Stimulated activated CD4-positive, alpha-beta T cell treated with anti-CD3 and anti-CD28 coated beads, TNF-alpha, amount 100 ng/mL, for 1 hour (primary cell): ENCODE measurements at regions not wholly inside any gene's neighbourhood (a gene's known extent, or its start where the extent isn't known, plus 50 kb on each side); places are given as distances from the start of the nearest gene placed in this dataset.
"Not testable (repeated sequence)": the region's sequence is repeated elsewhere in the genome, so short reads cannot be mapped to it uniquely, and the experiment has no call there.

Experiments used
- DNase-seq, 3 donors: peaks; one replicate each; pipeline ENCODE4 v3.0.0-alpha.2; 2020; ENCODE audit warnings: low read depth in 3 of 3, low spot score in 1 of 3

DNA sequence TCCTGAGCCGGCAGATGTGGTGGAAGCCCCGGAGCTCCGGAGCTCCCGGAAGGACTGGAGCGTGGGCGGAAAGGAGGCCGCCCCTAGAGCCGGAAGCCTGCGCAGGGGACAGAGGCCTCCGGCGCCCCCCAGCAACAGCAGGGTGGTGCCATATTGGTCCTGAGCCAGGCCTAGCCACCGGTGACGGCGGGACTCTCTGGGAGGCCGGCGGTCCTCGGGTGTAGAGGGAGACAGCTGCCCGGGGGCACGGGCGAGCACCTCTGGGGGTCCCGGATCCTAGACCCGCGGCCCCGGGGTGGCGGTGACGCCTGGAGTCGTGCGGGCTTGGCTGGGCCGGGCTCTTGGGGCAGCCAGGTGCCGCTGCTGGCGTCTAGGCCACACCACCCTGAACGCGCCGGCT lies 1472.2 kb downstream of the FOXD4L5 start:
- DNase-seq = not testable (repeated sequence)

DNA sequence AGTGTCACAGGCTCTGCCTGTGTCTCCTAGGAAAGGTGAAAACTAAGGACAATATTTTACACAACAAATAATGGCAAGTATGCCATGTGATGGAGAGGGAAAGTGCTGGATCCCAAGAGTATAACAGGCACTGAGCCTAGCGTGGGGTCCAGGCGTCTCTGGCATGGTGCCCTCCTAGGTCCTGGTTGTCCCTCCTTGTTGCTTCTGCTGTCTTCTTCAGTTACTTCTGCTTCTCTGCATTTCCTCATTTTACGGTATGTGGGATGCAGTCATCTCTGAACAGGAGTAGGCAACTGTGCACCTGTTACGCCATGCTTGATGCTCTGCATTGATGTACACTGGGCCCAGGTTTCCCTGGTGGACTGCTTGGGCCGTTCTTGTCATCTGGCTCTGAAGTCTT lies 1480.8 kb downstream of the FOXD4L5 start:
- DNase-seq = not testable (repeated sequence)

DNA sequence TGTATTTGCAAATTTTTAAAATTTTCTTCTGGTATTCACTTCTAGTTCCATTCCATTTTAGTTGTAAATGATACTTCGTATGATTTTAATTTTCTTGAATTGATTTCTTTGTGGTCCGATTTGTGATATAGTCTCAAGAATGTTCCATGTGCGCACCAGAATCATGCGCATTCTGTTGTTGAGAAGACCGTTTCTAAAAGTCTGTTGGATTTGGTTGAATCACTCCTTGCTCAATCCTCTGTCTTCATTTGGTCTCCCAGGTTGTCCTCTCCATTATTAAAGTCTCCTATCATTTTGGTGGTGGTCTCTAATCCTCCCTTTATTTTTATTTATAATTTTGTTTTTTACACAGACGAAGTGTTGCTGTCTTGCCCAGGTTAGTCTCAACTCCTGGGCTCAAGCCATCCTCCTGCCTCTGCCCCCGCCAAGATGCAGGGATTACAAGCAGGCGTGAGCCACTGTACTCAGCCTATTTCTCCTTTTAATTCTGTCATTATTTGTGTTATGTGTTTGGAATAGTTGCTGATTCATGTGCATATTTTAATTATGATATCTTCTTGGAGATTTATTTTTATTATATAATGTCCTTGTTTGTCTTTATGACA lies 1490.8 kb downstream of the FOXD4L5 start:
- not testable (repeated sequence) for DNase-seq

DNA sequence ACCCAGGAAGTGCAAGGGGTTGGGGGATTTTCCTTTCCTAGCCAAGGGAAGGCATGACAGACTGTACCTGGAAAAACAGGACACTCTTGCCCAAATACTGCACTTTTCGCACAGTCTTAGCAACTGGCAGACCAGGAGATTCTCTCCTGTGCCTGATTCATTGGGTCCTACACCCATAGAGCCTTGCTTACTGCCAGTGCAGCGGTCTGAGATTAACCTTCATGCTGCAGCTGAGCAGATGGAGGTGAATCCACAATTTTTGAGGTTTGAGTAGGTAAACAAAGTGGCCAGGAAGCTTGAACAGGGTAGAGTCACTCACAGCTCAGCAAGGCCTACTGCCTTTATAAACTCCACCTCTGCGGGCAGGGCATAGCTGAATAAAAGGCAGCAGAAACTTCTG lies 1497.6 kb downstream of the FOXD4L5 start:
- not testable (repeated sequence) for DNase-seq

DNA sequence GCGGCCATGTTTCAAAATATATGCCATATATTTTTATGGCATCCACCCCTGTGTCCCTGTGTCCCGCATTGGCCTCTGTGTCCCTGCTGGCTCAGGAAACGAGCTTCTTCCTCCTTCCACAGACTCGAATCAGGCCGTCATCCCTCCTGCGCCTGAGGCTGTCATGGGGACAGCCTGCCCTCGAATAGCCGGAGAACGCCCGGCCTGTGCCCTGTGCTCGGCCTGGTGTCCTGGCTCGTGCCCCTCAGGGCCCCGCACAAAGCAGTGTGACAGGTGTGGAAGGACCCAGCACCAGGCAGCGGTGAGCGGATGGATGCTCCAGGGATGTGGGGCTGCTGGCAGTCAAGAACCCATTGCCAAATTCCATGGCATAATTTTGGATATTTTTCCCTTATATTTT lies 1500.0 kb downstream of the FOXD4L5 start:
- DNase-seq = not testable (repeated sequence)

DNA sequence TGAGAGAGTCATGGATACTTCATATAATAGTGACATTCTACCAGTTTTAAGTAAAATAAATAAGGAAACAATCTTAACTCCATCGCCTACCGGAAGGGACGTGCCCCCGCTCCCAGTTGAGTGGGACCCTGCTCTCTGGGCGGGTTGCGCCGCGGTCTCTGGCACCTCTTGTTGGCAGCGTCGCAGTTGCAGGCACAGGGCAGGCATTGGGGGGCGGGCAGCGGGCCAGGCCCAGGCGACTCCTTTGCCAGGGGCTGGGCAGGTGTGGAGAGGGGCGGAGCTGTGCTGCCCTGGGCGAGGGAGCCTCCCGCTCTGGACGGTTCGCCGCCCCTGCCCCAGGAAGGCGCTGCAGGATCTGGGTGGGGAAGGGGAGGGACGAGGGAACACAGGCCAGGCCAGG lies 1500.6 kb downstream of the FOXD4L5 start:
- not testable (repeated sequence) for DNase-seq

DNA sequence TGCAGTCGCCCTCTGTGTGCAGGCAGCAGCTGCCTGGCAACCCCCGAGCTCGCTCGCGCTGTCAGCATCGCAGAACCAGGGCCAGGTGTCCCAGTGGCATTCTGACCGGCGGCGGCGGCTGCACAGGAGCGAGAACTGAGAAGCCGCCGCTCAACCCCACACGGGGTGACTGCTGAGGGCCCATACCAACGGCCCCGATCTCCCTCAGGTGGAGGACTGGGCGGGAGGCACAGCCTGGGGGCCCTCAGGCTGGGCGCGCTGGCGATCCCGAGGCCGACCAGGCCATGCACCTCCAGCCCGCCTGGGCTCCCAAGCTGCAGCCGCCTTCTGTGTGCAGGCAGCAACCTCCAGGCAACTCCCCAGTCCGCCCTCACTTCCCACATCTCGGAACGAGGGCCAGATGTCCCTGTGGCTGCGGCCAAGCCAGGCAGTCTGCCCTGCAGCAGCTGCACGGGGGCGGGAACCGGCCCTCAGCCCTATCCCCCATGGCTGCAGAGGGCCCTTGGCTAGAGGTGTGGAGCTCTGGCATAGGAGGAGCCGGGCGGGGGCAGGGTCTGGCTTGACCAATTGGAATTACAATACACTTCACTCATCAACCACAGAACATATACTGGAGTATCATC lies 1503.1 kb downstream of the FOXD4L5 start:
- DNase-seq = not testable (repeated sequence)

DNA sequence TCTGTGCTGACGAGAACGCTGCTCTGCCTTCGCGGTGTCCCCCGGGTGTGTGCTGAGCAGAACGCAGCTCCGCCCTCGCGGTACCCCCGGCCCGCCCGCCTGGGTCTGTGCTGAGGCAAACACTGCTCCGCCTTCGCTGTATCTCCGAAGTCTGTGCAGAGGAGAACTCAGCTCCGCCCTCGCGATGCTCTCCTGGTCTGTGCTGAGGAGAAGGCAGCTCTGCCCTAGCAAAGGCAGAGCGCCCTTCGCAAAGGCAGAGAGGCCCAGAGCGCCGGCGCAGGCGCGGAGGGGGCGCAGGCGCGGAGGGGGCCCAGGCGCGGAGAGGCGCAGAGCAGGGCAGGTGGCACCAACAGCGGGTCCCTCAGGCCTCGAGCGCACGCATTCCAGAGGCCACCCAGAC lies 1503.6 kb downstream of the FOXD4L5 start:
- DNase-seq = not testable (repeated sequence)

DNA sequence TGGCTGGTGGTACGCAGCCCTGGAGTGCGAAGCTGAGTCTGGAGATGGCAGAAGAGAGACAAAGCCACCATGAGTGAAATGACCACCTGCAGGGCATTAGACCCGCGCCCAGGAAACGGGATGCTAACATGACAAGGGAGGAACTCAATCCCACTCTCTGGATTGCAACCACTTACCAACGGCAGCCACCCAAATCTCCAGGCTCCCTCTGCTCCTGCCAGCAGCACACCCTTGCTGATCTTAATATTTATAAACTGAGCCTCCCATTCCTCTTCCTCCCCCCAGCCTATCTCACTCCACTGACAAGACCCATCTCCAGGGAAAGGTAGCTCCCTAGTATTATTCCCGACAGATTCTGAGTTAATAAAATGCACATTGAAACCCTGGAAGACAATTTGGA lies 1508.8 kb downstream of the FOXD4L5 start:
- DNase-seq = not testable (repeated sequence)

DNA sequence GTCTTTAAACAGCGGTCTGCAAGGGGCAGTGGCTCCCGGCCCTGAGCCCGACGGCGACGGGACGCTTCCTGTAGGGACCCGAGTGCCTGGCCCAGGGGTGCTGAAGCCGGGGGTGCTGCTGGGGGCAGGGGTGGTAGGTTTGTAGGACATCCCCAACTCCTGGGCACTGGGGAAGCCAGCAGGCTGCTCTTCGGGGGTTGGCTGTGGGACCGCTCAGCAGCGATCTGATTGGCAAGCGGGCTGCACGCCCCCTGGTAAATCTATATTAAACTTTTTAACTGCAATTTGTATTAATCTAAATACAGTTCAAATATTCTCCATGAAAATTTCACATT lies 1510.0 kb downstream of the FOXD4L5 start:
- not testable (repeated sequence) for DNase-seq

DNA sequence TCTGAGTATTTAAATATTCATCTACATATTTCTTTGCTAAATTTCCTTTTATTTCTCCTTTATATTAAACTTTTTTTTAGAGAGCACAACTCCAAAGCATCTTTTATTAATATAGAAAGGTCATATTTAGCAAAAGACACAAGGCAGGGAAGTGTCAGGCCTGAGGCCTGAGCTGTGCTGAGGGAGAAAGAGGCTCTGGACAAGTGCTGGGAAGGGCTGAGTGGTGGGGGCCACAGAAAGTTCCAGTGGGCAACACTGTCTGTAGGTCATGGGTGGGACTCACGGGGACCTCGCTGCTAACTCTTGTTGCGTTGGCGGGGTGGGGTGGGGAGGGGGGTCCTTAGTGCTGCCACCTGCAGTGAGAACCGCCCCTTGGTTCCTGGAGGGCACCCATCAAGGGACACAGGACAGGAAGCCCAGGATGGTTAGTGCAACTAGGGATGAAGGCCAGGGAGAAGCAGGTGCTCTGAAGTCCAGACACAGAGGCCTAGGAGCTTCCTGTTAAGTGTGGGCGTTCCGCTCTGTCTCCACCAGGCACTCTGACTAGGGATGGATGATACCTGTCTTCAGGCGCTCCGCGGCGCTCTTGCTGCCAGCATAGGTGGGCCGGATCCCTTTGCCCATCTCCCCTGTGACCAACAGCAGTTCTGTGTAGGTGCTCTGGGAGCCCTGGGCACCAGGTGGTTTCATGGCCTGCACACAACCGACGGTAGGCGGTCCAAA lies 1510.5 kb downstream of the FOXD4L5 start:
- not testable (repeated sequence) for DNase-seq

DNA sequence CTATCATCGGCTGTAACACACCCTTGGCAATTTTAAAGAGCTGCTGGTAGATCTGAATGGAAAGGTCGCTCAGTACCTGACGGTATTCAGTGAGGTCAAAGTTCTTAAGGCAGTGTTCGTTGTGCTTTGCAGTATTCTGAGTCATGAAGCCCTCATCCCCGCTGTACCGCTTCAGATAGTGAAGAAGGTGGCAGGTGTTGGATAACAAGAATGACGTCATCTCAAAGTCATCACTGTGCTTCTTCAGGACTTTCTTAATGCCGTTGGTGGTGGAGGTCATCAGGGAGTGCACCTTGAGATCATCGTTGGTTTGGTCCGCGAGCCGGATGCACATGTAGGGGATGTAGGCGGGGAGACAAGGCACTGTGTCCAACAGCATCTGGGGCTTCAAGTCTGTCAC lies 1522.8 kb downstream of the FOXD4L5 start:
- not testable (repeated sequence) for DNase-seq

DNA sequence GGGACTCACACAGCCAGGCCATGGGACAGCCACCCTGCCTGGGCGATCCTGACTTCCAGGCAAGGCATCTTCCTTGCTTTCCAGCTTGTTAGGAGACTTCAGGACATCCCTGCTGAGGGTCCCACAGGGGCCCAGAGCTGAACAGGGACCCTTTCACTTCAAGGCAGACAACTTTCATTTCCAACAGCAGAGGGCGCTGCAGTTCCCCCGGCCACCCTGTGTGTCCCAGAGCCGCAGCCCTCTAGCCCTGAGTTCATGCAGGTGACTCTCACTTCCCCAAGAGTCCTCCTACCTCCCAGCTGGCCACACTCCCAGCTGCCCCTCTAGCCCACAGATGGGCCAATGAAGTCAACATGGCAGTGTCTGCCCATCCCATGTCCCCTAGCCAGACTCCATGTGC lies 1556.0 kb downstream of the FOXD4L5 start:
- DNase-seq = not testable (repeated sequence)

DNA sequence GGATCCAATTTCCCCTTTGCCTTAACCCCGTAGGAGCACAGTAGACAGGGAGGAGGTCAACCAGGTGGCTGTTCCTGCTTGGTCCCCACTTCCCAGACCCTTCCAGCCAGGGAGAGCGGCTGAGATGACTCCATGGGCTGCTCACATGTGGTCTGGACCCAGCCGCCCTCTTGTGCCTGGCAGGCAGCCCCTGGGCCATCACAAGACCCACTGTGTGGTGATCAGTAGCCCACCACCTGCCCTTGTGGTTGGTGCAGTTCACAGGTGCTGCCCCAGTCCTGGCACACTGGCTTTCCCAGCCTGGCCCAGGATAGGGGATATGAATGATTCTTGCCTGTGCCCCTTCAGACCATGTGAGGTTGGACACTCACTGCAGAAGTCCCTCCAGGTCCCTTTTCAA lies 1556.7 kb downstream of the FOXD4L5 start:
- no peak for DNase-seq

DNA sequence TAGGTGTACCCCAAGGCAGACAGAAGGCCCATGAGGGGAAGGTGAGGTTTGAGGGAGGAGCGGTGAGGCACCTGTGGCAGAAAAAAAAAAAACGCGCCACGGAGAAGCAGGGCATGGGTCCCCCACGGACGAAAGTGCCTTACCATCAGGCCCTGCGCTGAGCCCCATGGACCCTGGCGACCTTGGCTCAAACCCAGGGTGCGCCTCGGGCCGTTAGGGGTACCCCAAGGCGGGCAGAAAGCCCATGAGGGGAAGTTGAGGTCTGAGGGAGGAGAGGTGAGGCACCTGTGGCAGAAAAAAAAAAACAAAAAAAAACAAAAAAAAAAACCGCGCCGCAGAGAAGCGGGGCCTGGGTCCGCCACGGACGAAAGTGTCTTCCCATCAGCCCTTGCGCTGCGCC lies 1576.7 kb downstream of the FOXD4L5 start:
- DNase-seq = not testable (repeated sequence)

DNA sequence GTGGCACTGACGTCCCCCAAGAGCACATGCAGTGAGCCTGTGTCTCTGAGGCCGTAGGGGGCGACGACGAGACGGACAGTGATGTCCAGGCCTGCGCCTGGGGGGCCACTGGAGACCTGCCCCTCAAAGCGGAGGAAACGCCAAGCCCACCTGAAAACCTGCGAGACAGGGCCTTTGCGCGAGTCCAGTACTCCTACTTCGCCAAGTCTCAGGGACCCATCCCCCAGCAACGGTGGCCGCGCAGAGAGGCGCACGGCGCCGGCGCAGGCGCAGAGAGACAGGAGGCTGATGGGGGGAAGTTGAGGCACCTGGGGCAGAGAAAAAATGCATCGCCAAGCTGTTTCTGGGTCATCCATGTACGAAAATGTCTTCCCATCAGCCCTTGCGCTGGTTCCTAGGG lies 1580.6 kb downstream of the FOXD4L5 start:
- DNase-seq = not testable (repeated sequence)

DNA sequence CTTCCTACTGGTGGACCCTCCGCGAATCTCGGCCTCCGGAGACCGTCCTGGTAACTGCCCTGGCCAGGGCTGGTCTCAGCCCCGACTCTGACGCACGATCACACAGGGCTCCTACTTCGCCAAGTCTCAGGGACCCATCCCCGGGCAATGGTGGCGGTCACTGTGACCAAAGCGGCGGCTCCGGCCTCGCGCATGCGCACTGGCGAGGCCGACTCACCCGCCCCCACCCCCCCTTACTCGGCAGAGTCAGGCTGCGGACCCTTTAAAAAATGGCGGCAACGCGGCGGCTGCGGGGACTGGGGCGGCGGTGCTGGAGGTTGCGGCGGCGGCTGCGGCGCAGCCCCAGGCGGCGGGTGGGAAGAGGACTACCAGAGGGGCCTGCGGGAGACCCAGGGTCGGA lies 1581.3 kb downstream of the FOXD4L5 start:
- DNase-seq = not testable (repeated sequence)

DNA sequence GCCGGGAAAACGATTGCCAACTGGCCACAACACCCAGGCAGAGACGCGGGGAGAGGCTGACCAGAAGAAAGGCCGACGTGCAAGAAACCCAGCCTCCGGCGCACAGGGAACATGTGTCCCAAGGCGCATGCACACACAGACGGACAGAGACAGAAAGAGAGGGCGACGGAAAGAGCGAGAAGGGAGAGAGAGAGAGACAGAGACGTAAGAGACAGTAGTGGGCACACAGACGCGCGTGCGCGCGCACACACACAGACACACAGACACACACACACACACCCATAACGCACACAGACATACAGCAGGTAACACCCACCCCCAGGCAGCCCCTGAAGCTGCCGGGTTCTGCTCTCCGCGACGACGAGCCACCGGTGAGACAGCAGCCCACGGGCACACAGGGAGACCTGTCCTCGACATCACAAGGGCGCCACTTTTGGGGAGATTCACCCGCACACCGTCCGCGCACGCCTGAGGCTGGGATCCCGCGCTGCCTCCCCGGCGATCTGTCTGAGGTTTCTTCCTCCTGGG lies 1581.8 kb downstream of the FOXD4L5 start:
- not testable (repeated sequence) for DNase-seq
